ENCODE measurements at regions not wholly inside any gene's neighbourhood (a gene's known extent, or its start where the extent isn't known, plus 50 kb on each side); places are given as distances from the start of the nearest gene placed in this dataset.

GRCh38 chr4:66855956-66856355 is 689.3 kb downstream of the CENPC start:
- DNase-seq, result no peak
- WGBS, 3 donors, result 50 to 68% (median 55%) methylated on average over 1 of the region's 1 CpG
- Histone ChIP-seq H3K27me3 (no peaks in the 10 kb centered on the region), H3K36me3 (no peaks in the 10 kb centered on the region), H3K27ac (no peak overlapping the region), H3K4me1 (ENCODE audit: insufficient read depth) (no peaks in the 10 kb centered on the region), H3K9me3 (no peaks in the 10 kb centered on the region), H3K4me3 (no peak overlapping the region)
- intact Hi-C loops (cut with DNase I), result no loop called here
- TF ChIP-seq CTCF (IDR thresholded peaks at IDR 0.05), result no peak
- TF ChIP-seq EP300 (IDR thresholded peaks at IDR 0.05), result no peak
- no peak for TF ChIP-seq POLR2A (IDR thresholded peaks at IDR 0.05)

GRCh38 chr4:66853845-66854244 is 691.5 kb downstream of the CENPC start:
- Histone ChIP-seq H3K27ac (no peak overlapping the region), H3K36me3 (no peaks in the 10 kb centered on the region), H3K4me1 (ENCODE audit: insufficient read depth) (no peaks in the 10 kb centered on the region), H3K4me3 (no peak overlapping the region), H3K27me3 (no peaks in the 10 kb centered on the region), H3K9me3 (no peaks in the 10 kb centered on the region)
- 81 to 88% (median 84%) methylated on average over 3 of the region's 3 CpGs for WGBS, 3 donors
- TF ChIP-seq EP300 (IDR thresholded peaks at IDR 0.05), result no peak
- TF ChIP-seq POLR2A (IDR thresholded peaks at IDR 0.05), result no peak
- TF ChIP-seq CTCF (IDR thresholded peaks at IDR 0.05), result no peak
- intact Hi-C loops (cut with DNase I), result no loop called here
- no peak for DNase-seq

GRCh38 chr4:66852843-66853242 is 692.5 kb downstream of the CENPC start:
- Histone ChIP-seq H3K27ac (no peak overlapping the region), H3K4me3 (no peak overlapping the region), H3K4me1 (ENCODE audit: insufficient read depth) (no peaks in the 10 kb centered on the region), H3K27me3 (no peaks in the 10 kb centered on the region), H3K36me3 (no peaks in the 10 kb centered on the region), H3K9me3 (no peaks in the 10 kb centered on the region)
- intact Hi-C loops (cut with DNase I), result no loop called here
- no peak for DNase-seq
- 58 to 69% (median 63%) methylated on average over 2 of the region's 2 CpGs for WGBS, 3 donors
- TF ChIP-seq EP300 (IDR thresholded peaks at IDR 0.05) (no peak), CTCF (IDR thresholded peaks at IDR 0.05) (no peak), POLR2A (IDR thresholded peaks at IDR 0.05) (no peak)

- H3K9me3 ChIP-seq, result no peaks in the 10 kb centered on the region
- no peaks in the 10 kb centered on the region for H3K27me3 ChIP-seq
- no peak overlapping the region for H3K27ac ChIP-seq
- intact Hi-C loops (cut with DNase I), result no loop called here
- WGBS, 3 donors, result 40 to 51% (median 41%) methylated on average over 1 of the region's 1 CpG
- no peak for DNase-seq
- H3K4me3 ChIP-seq, result no peak overlapping the region
- H3K4me1 ChIP-seq (ENCODE audit: insufficient read depth), result no peaks in the 10 kb centered on the region
- TF ChIP-seq EP300 (IDR thresholded peaks at IDR 0.05), result no peak
- no peak for TF ChIP-seq CTCF (IDR thresholded peaks at IDR 0.05)
- no peak for TF ChIP-seq POLR2A (IDR thresholded peaks at IDR 0.05)
- H3K36me3 ChIP-seq, result no peaks in the 10 kb centered on the region
Observed at GRCh38 chr4:66849596-66849995, 695.7 kb downstream of the CENPC start.

- Histone ChIP-seq H3K27me3 (no peaks in the 10 kb centered on the region), H3K4me1 (ENCODE audit: insufficient read depth) (no peaks in the 10 kb centered on the region), H3K27ac (no peak overlapping the region), H3K4me3 (no peak overlapping the region), H3K36me3 (no peaks in the 10 kb centered on the region), H3K9me3 (no peaks in the 10 kb centered on the region)
- no peak for DNase-seq
- WGBS, 3 donors, result 29 to 39% (median 31%) methylated on average over 1 of the region's 1 CpG
- TF ChIP-seq POLR2A (IDR thresholded peaks at IDR 0.05) (no peak), CTCF (IDR thresholded peaks at IDR 0.05) (no peak), EP300 (IDR thresholded peaks at IDR 0.05) (no peak)
- intact Hi-C loops (cut with DNase I), result no loop called here
Observed at GRCh38 chr4:66842724-66843088, 702.6 kb downstream of the CENPC start.

Measured in ovary (tissue), 7 donors.